ENCODE measurements at regions not wholly inside any gene's neighbourhood (a gene's known extent, or its start where the extent isn't known, plus 50 kb on each side); places are given as distances from the start of the nearest gene placed in this dataset.
"Not testable (repeated sequence)": the region's sequence is repeated elsewhere in the genome, so short reads cannot be mapped to it uniquely, and the experiment has no call there.

DNA sequence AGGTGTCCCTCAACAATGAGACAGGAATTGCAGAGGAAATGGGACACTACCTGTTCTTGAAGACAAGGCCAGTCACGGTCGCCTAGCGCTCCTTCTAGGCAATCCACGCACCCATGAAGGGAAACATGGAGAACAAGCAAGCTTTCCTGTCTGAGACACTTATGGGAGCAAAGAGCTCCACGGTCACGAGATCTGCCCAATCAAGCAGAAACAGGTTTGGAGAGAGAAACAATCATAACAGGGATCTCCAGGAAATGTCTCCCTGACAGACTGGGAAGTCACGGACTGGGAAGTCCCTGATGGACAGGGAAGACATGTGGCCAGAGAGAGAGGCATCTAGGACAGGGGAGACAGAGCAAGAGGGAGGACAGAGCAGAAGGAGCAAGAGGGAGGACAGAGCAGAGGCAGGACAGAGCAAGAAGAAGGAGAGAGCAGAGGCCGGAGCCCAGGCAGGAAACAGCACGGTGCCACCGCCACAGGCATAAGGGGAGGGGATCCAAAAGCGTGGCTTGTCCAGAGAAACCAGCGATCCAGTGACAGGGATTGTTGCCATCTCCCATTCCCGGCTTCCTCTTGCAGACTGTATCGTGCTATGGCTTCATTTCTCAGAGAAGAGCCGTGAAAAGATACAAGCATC is 167.8 kb upstream of the ZNF337 start:
- no peak overlapping the region for H3K4me3 ChIP-seq
- H3K27me3 ChIP-seq: peaks cover 0 to 96% (median 0%) of the 10 kb centered on the region in 4 donors
- intact Hi-C loops (cut with DNase I): no loop called here
- H3K4me1 ChIP-seq: peaks cover 30 to 72% (median 53%) of the 10 kb centered on the region in 3 donors
- WGBS, 2 donors: 54 to 63% methylated on average over 14 to 15 of the region's 15 CpGs
- no peaks in the 10 kb centered on the region for H3K36me3 ChIP-seq
- DNase-seq: no peak
- no peaks in the 10 kb centered on the region for H3K9me3 ChIP-seq
- no peak overlapping the region for H3K27ac ChIP-seq
- no peak for TF ChIP-seq POLR2A (IDR thresholded peaks at IDR 0.05)
- TF ChIP-seq, protein P1, sequence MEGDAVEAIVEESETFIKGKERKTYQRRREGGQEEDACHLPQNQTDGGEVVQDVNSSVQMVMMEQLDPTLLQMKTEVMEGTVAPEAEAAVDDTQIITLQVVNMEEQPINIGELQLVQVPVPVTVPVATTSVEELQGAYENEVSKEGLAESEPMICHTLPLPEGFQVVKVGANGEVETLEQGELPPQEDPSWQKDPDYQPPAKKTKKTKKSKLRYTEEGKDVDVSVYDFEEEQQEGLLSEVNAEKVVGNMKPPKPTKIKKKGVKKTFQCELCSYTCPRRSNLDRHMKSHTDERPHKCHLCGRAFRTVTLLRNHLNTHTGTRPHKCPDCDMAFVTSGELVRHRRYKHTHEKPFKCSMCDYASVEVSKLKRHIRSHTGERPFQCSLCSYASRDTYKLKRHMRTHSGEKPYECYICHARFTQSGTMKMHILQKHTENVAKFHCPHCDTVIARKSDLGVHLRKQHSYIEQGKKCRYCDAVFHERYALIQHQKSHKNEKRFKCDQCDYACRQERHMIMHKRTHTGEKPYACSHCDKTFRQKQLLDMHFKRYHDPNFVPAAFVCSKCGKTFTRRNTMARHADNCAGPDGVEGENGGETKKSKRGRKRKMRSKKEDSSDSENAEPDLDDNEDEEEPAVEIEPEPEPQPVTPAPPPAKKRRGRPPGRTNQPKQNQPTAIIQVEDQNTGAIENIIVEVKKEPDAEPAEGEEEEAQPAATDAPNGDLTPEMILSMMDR (IDR thresholded peaks at IDR 0.05): no peak

- peaks cover 0 to 96% (median 0%) of the 10 kb centered on the region in 4 donors for H3K27me3 ChIP-seq
- H3K9me3 ChIP-seq: no peaks in the 10 kb centered on the region
- TF ChIP-seq, protein P1 (IDR thresholded peaks at IDR 0.05): no peak
- no peak for TF ChIP-seq POLR2A (IDR thresholded peaks at IDR 0.05)
- H3K27ac ChIP-seq: no peak overlapping the region
- peaks cover 30 to 78% (median 54%) of the 10 kb centered on the region in 3 donors for H3K4me1 ChIP-seq
- intact Hi-C loops (cut with DNase I): no loop called here
- no peaks in the 10 kb centered on the region for H3K36me3 ChIP-seq
- 31% methylated on average over 11 to 14 of the region's 21 CpGs for WGBS, 2 donors
- H3K4me3 ChIP-seq: peak overlapping the region; percentile 15 to 67 (median 42)
- DNase-seq: no peak
Observed at GRCh38 chr20:25863536-25864325, 167.1 kb upstream of the ZNF337 start.

DNA sequence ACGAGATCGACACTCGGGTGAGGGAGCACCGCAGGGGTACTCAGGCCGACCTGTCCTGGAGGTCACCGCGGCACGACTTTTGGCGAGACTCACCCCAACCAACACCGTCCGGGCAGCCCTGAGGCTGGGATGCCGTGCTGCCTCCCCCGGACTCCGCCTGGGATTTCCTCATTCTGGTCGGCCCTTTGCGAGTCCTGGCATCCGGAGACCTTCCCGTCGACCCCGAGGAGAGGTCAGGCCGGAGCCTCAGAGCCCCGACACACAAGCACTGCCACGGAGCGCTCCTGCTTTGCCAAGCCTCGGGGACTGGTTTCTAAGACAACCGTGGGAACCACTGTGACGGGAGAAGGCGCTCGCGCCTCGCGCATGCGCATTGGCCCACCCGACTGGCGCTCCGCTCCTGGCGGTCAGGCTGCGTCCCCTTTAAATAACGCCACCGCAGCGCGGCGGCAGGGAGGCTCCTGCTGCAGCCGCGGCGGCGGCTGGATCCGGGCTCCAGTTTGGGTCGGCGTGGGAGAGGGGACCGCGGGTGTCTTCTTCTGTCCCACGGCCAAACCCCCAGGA is 166.4 kb upstream of the ZNF337 start:
- peaks cover 34 to 78% (median 49%) of the 10 kb centered on the region in 3 donors for H3K4me1 ChIP-seq
- H3K36me3 ChIP-seq; intact Hi-C loops (cut with DNase I); DNase-seq; H3K27ac ChIP-seq; H3K9me3 ChIP-seq: not testable (repeated sequence)
- TF ChIP-seq, protein P1 (IDR thresholded peaks at IDR 0.05): peak in 3 of 6 experiments; percentile 10 to 54 (median 25)
- no CpG with 5 or more reads among the region's 53 CpGs for WGBS, 2 donors
- H3K4me3 ChIP-seq: peak overlapping the region; percentile 15 to 67 (median 42)
- peaks cover 0 to 96% (median 0%) of the 10 kb centered on the region in 4 donors for H3K27me3 ChIP-seq

GRCh38 chr20:25860531-25861150 is 164.0 kb upstream of the ZNF337 start:
- Histone ChIP-seq H3K27me3 (peaks cover 0 to 96% (median 0%) of the 10 kb centered on the region in 4 donors), H3K9me3 (no peaks in the 10 kb centered on the region), H3K36me3 (no peaks in the 10 kb centered on the region), H3K4me3 (peak overlapping the region in 1 of 4 donors; percentile 49), H3K4me1 (peaks cover 35 to 71% (median 44%) of the 10 kb centered on the region in 3 donors), H3K27ac (no peak overlapping the region)
- DNase-seq: no peak
- intact Hi-C loops (cut with DNase I): no loop called here
- WGBS, 2 donors: 27 to 47% methylated on average over 15 to 23 of the region's 23 CpGs
- TF ChIP-seq, protein P1 (IDR thresholded peaks at IDR 0.05): no peak
- no peak for TF ChIP-seq POLR2A (IDR thresholded peaks at IDR 0.05)
